Breast epithelium (tissue), 4 donors: ENCODE measurements at regions not wholly inside any gene's neighbourhood (a gene's known extent, or its start where the extent isn't known, plus 50 kb on each side); places are given as distances from the start of the nearest gene placed in this dataset.

ENCODE experiments used
- DNase-seq, 2 donors: peaks; one replicate each; pipeline ENCODE4 v3.0.0-alpha.2; 2019; ENCODE audit warnings: low spot score in 2 of 2
- H3K27ac ChIP-seq, 2 donors: fragments of 200-600 bp; sonication (generic) in 1 of 2; one replicate each; pipeline ENCODE4 v1.5.1; 2016 to 2019; ENCODE audit warnings: mild to moderate bottlenecking in 1 of 2
- H3K27me3 ChIP-seq, 2 donors: fragments of 200-600 bp; sonication (generic) in 1 of 2; one replicate each; pipeline versions ENCODE4 v1.5.1 to v1.6.0; 2017 to 2019; ENCODE audit warnings: control low read depth in 1 of 2, mild to moderate bottlenecking in 1 of 2
- H3K36me3 ChIP-seq: fragments of 200-600 bp; one replicate; pipeline ENCODE4 v1.5.1; 2019
- H3K4me1 ChIP-seq, 2 donors: fragments of 200-600 bp; sonication (generic); one replicate each; pipeline ENCODE4 v1.5.1; 2016 to 2019; ENCODE audit warnings: control low read depth in 1 of 2
- H3K4me3 ChIP-seq, 3 donors: fragments of 200-600 bp; sonication (generic); 1 replicate in 2 of 3; 2 replicates in 1 of 3; pipeline ENCODE4 v1.5.1; 2016 to 2019; ENCODE audit warnings: mild to moderate bottlenecking in 3 of 3, moderate library complexity in 2 of 3
- H3K9me3 ChIP-seq, 2 donors: fragments of 200-600 bp; sonication (generic) in 1 of 2; one replicate each; pipeline ENCODE4 v1.5.1; 2016 to 2019; ENCODE audit warnings: control low read depth in 1 of 2
- CTCF ChIP-seq, 3 donors: fragments of 450-650 bp; IDR thresholded peaks; one replicate each; pipeline ENCODE4 v1.5.1; 2016 to 2017; ENCODE audit warnings: antibody characterized with exemption in 3 of 3, mild to moderate bottlenecking in 3 of 3, moderate library complexity in 3 of 3
- POLR2A ChIP-seq: fragments of 450-650 bp; IDR thresholded peaks from one replicate; pipeline ENCODE4 v1.6.1; 2016; ENCODE audit warnings: antibody characterized with exemption, mild to moderate bottlenecking, moderate library complexity
- POLR2AphosphoS5 ChIP-seq, 3 donors: sonication (generic); formaldehyde crosslinking; IDR thresholded peaks; one replicate each; pipeline ENCODE4 v1.6.1; 2017; ENCODE audit warnings: antibody characterized with exemption in 3 of 3
- intact Hi-C: fragments of 100-400 bp; cut with DNase I; formaldehyde crosslinking; loops from one replicate; pipeline ENCODE4 v1.15.1; 2023; ENCODE audit warnings: low total_unique reads

- no peak for TF ChIP-seq POLR2A
- no peak for TF ChIP-seq CTCF (IDR thresholded peaks at IDR 0.05)
- TF ChIP-seq POLR2AphosphoS5 (IDR thresholded peaks at IDR 0.05), result no peak
- intact Hi-C loops, result no loop called here
- Histone ChIP-seq H3K9me3 (no peaks in the 10 kb centered on the region), H3K4me1 (no peaks in the 10 kb centered on the region), H3K27me3 (no peaks in the 10 kb centered on the region), H3K27ac (no peak overlapping the region), H3K4me3 (no peak overlapping the region), H3K36me3 (no peaks in the 10 kb centered on the region)
- DNase-seq, result no peak
These were observed 201.8 kb upstream of the LMO3 start for GRCh38 chr12:16807731-16808130.

GRCh38 chr12:16796168-16796567 is 190.2 kb upstream of the LMO3 start:
- Histone ChIP-seq H3K27ac (no peak overlapping the region), H3K4me1 (no peaks in the 10 kb centered on the region), H3K27me3 (no peaks in the 10 kb centered on the region), H3K36me3 (no peaks in the 10 kb centered on the region), H3K4me3 (no peak overlapping the region), H3K9me3 (no peaks in the 10 kb centered on the region)
- TF ChIP-seq POLR2A (no peak), CTCF (IDR thresholded peaks at IDR 0.05) (no peak), POLR2AphosphoS5 (IDR thresholded peaks at IDR 0.05) (no peak)
- intact Hi-C loops, result no loop called here
- no peak for DNase-seq

- no peaks in the 10 kb centered on the region for H3K27me3 ChIP-seq
- H3K27ac ChIP-seq, result no peak overlapping the region
- H3K4me3 ChIP-seq, result no peak overlapping the region
- H3K9me3 ChIP-seq, result no peaks in the 10 kb centered on the region
- no peaks in the 10 kb centered on the region for H3K36me3 ChIP-seq
- H3K4me1 ChIP-seq, result no peaks in the 10 kb centered on the region
- TF ChIP-seq CTCF (IDR thresholded peaks at IDR 0.05), result no peak
- TF ChIP-seq POLR2AphosphoS5 (IDR thresholded peaks at IDR 0.05), result no peak
- no peak for TF ChIP-seq POLR2A
- DNase-seq, result no peak
- intact Hi-C loops, result no loop called here
These were observed 183.3 kb upstream of the LMO3 start for GRCh38 chr12:16789204-16789790.

- H3K9me3 ChIP-seq, result no peaks in the 10 kb centered on the region
- no peaks in the 10 kb centered on the region for H3K27me3 ChIP-seq
- H3K36me3 ChIP-seq, result no peaks in the 10 kb centered on the region
- H3K27ac ChIP-seq, result no peak overlapping the region
- no peaks in the 10 kb centered on the region for H3K4me1 ChIP-seq
- no peak for DNase-seq
- intact Hi-C loops, result no loop called here
- TF ChIP-seq POLR2A (no peak), CTCF (IDR thresholded peaks at IDR 0.05) (no peak), POLR2AphosphoS5 (IDR thresholded peaks at IDR 0.05) (no peak)
- no peak overlapping the region for H3K4me3 ChIP-seq
These were observed 182.7 kb upstream of the LMO3 start for GRCh38 chr12:16788506-16789203.

GRCh38 chr12:16785953-16786352 is 180.0 kb upstream of the LMO3 start:
- intact Hi-C loops, result no loop called here
- H3K4me3 ChIP-seq, result no peak overlapping the region
- H3K27me3 ChIP-seq, result no peaks in the 10 kb centered on the region
- TF ChIP-seq POLR2AphosphoS5 (IDR thresholded peaks at IDR 0.05) (no peak), POLR2A (no peak), CTCF (IDR thresholded peaks at IDR 0.05) (no peak)
- H3K4me1 ChIP-seq, result no peaks in the 10 kb centered on the region
- H3K36me3 ChIP-seq, result no peaks in the 10 kb centered on the region
- no peak overlapping the region for H3K27ac ChIP-seq
- no peak for DNase-seq
- H3K9me3 ChIP-seq, result no peaks in the 10 kb centered on the region
